ENCODE measurements at regions not wholly inside any gene's neighbourhood (a gene's known extent, or its start where the extent isn't known, plus 50 kb on each side); places are given as distances from the start of the nearest gene placed in this dataset.

GRCh38 chr15:62524848-62525247, 359.8 kb upstream of the C2CD4B start:
- no peak overlapping the region for H3K27ac Mint-ChIP-seq

GRCh38 chr15:62527387-62527786, 362.3 kb upstream of the C2CD4B start:
- no peak overlapping the region for H3K27ac Mint-ChIP-seq
- no peaks in the 10 kb centered on the region for H3K9me3 Mint-ChIP-seq (ENCODE audit: low read depth)
- peaks cover 6% of the 10 kb centered on the region for H3K27me3 Mint-ChIP-seq
- H3K4me3 Mint-ChIP-seq: no peak overlapping the region
- H3K4me1 Mint-ChIP-seq (ENCODE audit: low read depth): no peaks in the 10 kb centered on the region
- no peaks in the 10 kb centered on the region for H3K36me3 Mint-ChIP-seq

More at GRCh38 chr15:62524848-62525247, 359.8 kb upstream of the C2CD4B start:
- H3K4me3 Mint-ChIP-seq: no peak overlapping the region
- H3K4me1 Mint-ChIP-seq (ENCODE audit: low read depth): no peaks in the 10 kb centered on the region
- H3K9me3 Mint-ChIP-seq (ENCODE audit: low read depth): no peaks in the 10 kb centered on the region
- no peaks in the 10 kb centered on the region for H3K36me3 Mint-ChIP-seq
- peaks cover 4% of the 10 kb centered on the region for H3K27me3 Mint-ChIP-seq

GRCh38 chr15:62528505-62528904, 363.4 kb upstream of the C2CD4B start:
- H3K4me3 Mint-ChIP-seq: no peak overlapping the region
- H3K9me3 Mint-ChIP-seq (ENCODE audit: low read depth): no peaks in the 10 kb centered on the region
- no peaks in the 10 kb centered on the region for H3K4me1 Mint-ChIP-seq (ENCODE audit: low read depth)
- no peaks in the 10 kb centered on the region for H3K36me3 Mint-ChIP-seq
- H3K27me3 Mint-ChIP-seq: peaks cover 3% of the 10 kb centered on the region
- no peak overlapping the region for H3K27ac Mint-ChIP-seq

- Mint-ChIP-seq H3K4me3 (no peak overlapping the region), H3K4me1 (ENCODE audit: low read depth) (no peaks in the 10 kb centered on the region), H3K9me3 (ENCODE audit: low read depth) (no peaks in the 10 kb centered on the region), H3K27ac (no peak overlapping the region), H3K27me3 (peaks cover 1% of the 10 kb centered on the region), H3K36me3 (no peaks in the 10 kb centered on the region)
Measured at GRCh38 chr15:62532367-62532766, 367.3 kb upstream of the C2CD4B start.

GRCh38 chr15:62533687-62534086, 368.6 kb upstream of the C2CD4B start:
- Mint-ChIP-seq H3K27me3 (peaks cover 1% of the 10 kb centered on the region), H3K27ac (no peak overlapping the region), H3K4me3 (no peak overlapping the region), H3K36me3 (no peaks in the 10 kb centered on the region), H3K4me1 (ENCODE audit: low read depth) (no peaks in the 10 kb centered on the region), H3K9me3 (ENCODE audit: low read depth) (no peaks in the 10 kb centered on the region)

GRCh38 chr15:62534996-62535395, 369.9 kb upstream of the C2CD4B start:
- H3K27ac Mint-ChIP-seq: no peak overlapping the region
- peaks cover 1% of the 10 kb centered on the region for H3K27me3 Mint-ChIP-seq
- H3K4me1 Mint-ChIP-seq (ENCODE audit: low read depth): no peaks in the 10 kb centered on the region
- H3K4me3 Mint-ChIP-seq: no peak overlapping the region
- H3K36me3 Mint-ChIP-seq: no peaks in the 10 kb centered on the region
- H3K9me3 Mint-ChIP-seq (ENCODE audit: low read depth): no peaks in the 10 kb centered on the region

GRCh38 chr15:62539236-62539635, 374.2 kb upstream of the C2CD4B start:
- Mint-ChIP-seq H3K27me3 (no peaks in the 10 kb centered on the region), H3K36me3 (no peaks in the 10 kb centered on the region), H3K4me1 (ENCODE audit: low read depth) (no peaks in the 10 kb centered on the region)

GRCh38 chr15:62541250-62541649, 376.2 kb upstream of the C2CD4B start:
- H3K27ac Mint-ChIP-seq: no peak overlapping the region

More at GRCh38 chr15:62539236-62539635, 374.2 kb upstream of the C2CD4B start:
- Mint-ChIP-seq H3K27ac (no peak overlapping the region), H3K9me3 (ENCODE audit: low read depth) (no peaks in the 10 kb centered on the region), H3K4me3 (no peak overlapping the region)

GRCh38 chr15:62541846-62542245, 376.8 kb upstream of the C2CD4B start:
- H3K9me3 Mint-ChIP-seq (ENCODE audit: low read depth): no peaks in the 10 kb centered on the region
- H3K4me3 Mint-ChIP-seq: no peak overlapping the region
- no peaks in the 10 kb centered on the region for H3K27me3 Mint-ChIP-seq
- H3K4me1 Mint-ChIP-seq (ENCODE audit: low read depth): no peaks in the 10 kb centered on the region
- no peaks in the 10 kb centered on the region for H3K36me3 Mint-ChIP-seq
- no peak overlapping the region for H3K27ac Mint-ChIP-seq

More at GRCh38 chr15:62541250-62541649, 376.2 kb upstream of the C2CD4B start:
- Mint-ChIP-seq H3K4me3 (no peak overlapping the region), H3K4me1 (ENCODE audit: low read depth) (no peaks in the 10 kb centered on the region), H3K36me3 (no peaks in the 10 kb centered on the region), H3K9me3 (ENCODE audit: low read depth) (no peaks in the 10 kb centered on the region), H3K27me3 (no peaks in the 10 kb centered on the region)

- no peaks in the 10 kb centered on the region for H3K4me1 Mint-ChIP-seq (ENCODE audit: low read depth)
- peaks cover under 1% of the 10 kb centered on the region for H3K27me3 Mint-ChIP-seq
- no peak overlapping the region for H3K4me3 Mint-ChIP-seq
- H3K27ac Mint-ChIP-seq: no peak overlapping the region
- no peaks in the 10 kb centered on the region for H3K36me3 Mint-ChIP-seq
- no peaks in the 10 kb centered on the region for H3K9me3 Mint-ChIP-seq (ENCODE audit: low read depth)
Measured at GRCh38 chr15:62544446-62544845, 379.4 kb upstream of the C2CD4B start.

- no peak overlapping the region for H3K27ac Mint-ChIP-seq
- H3K4me3 Mint-ChIP-seq: no peak overlapping the region
- H3K9me3 Mint-ChIP-seq (ENCODE audit: low read depth): no peaks in the 10 kb centered on the region
- no peaks in the 10 kb centered on the region for H3K36me3 Mint-ChIP-seq
- H3K4me1 Mint-ChIP-seq (ENCODE audit: low read depth): no peaks in the 10 kb centered on the region
- H3K27me3 Mint-ChIP-seq: peaks cover 2% of the 10 kb centered on the region
Measured at GRCh38 chr15:62545467-62546227, 380.6 kb upstream of the C2CD4B start.

- Mint-ChIP-seq H3K27ac (no peak overlapping the region), H3K4me3 (no peak overlapping the region), H3K4me1 (ENCODE audit: low read depth) (no peaks in the 10 kb centered on the region), H3K27me3 (peaks cover 2% of the 10 kb centered on the region), H3K36me3 (no peaks in the 10 kb centered on the region), H3K9me3 (ENCODE audit: low read depth) (no peaks in the 10 kb centered on the region)
Measured at GRCh38 chr15:62546628-62547027, 381.5 kb upstream of the C2CD4B start.

- Mint-ChIP-seq H3K4me1 (ENCODE audit: low read depth) (no peaks in the 10 kb centered on the region), H3K9me3 (ENCODE audit: low read depth) (no peaks in the 10 kb centered on the region), H3K36me3 (no peaks in the 10 kb centered on the region), H3K27ac (no peak overlapping the region), H3K27me3 (peaks cover 2% of the 10 kb centered on the region), H3K4me3 (no peak overlapping the region)
Measured at GRCh38 chr15:62547584-62547983, 382.5 kb upstream of the C2CD4B start.

GRCh38 chr15:62549345-62549970, 384.4 kb upstream of the C2CD4B start:
- Mint-ChIP-seq H3K36me3 (no peaks in the 10 kb centered on the region), H3K4me3 (no peak overlapping the region), H3K4me1 (ENCODE audit: low read depth) (no peaks in the 10 kb centered on the region), H3K9me3 (ENCODE audit: low read depth) (no peaks in the 10 kb centered on the region), H3K27ac (no peak overlapping the region), H3K27me3 (peaks cover 2% of the 10 kb centered on the region)

- no peaks in the 10 kb centered on the region for H3K36me3 Mint-ChIP-seq
- H3K27me3 Mint-ChIP-seq: peaks cover 2% of the 10 kb centered on the region
- no peaks in the 10 kb centered on the region for H3K9me3 Mint-ChIP-seq (ENCODE audit: low read depth)
- no peaks in the 10 kb centered on the region for H3K4me1 Mint-ChIP-seq (ENCODE audit: low read depth)
- H3K27ac Mint-ChIP-seq: no peak overlapping the region
- H3K4me3 Mint-ChIP-seq: no peak overlapping the region
Measured at GRCh38 chr15:62550106-62550505, 385.0 kb upstream of the C2CD4B start.

GRCh38 chr15:62552444-62552843, 387.4 kb upstream of the C2CD4B start:
- Mint-ChIP-seq H3K36me3 (no peaks in the 10 kb centered on the region), H3K27me3 (peaks cover 2% of the 10 kb centered on the region), H3K9me3 (ENCODE audit: low read depth) (no peaks in the 10 kb centered on the region), H3K4me1 (ENCODE audit: low read depth) (no peaks in the 10 kb centered on the region), H3K27ac (no peak overlapping the region), H3K4me3 (no peak overlapping the region)

All from activated naive CD8-positive, alpha-beta T cell (primary cell).